ENCODE measurements at regions not wholly inside any gene's neighbourhood (a gene's known extent, or its start where the extent isn't known, plus 50 kb on each side); places are given as distances from the start of the nearest gene placed in this dataset.

GRCh38 chr2:168355121-168355520, 101.0 kb upstream of the CERS6 start:
- intact Hi-C loops (cut with DNase I; ENCODE audit: low total_unique reads) = no loop called here
- Histone ChIP-seq H3K36me3 (ENCODE audit: low read depth, missing control alignments) (no peaks in the 10 kb centered on the region), H3K9me3 (no peaks in the 10 kb centered on the region), H3K4me1 (no peaks in the 10 kb centered on the region), H3K4me3 (no peak overlapping the region), H3K27me3 (no peaks in the 10 kb centered on the region), H3K27ac (no peak overlapping the region)
- DNase-seq = no peak
- no peak for TF ChIP-seq CTCF (IDR thresholded peaks at IDR 0.05)
- TF ChIP-seq POLR2A (IDR thresholded peaks at IDR 0.05) = no peak
- 64 to 74% methylated on average over 2 of the region's 2 CpGs for WGBS, 2 donors

- H3K4me1 ChIP-seq = no peaks in the 10 kb centered on the region
- no peak for DNase-seq
- intact Hi-C loops (cut with DNase I; ENCODE audit: low total_unique reads) = no loop called here
- no peaks in the 10 kb centered on the region for H3K27me3 ChIP-seq
- H3K27ac ChIP-seq = no peak overlapping the region
- no peak overlapping the region for H3K4me3 ChIP-seq
- WGBS, 2 donors = 58 to 74% methylated on average over 5 of the region's 5 CpGs
- H3K36me3 ChIP-seq (ENCODE audit: low read depth, missing control alignments) = no peaks in the 10 kb centered on the region
- H3K9me3 ChIP-seq = no peaks in the 10 kb centered on the region
- TF ChIP-seq CTCF (IDR thresholded peaks at IDR 0.05) (no peak), POLR2A (IDR thresholded peaks at IDR 0.05) (no peak)
Measured at GRCh38 chr2:168355779-168356476, 100.1 kb upstream of the CERS6 start.

GRCh38 chr2:168356477-168356835, 99.6 kb upstream of the CERS6 start:
- Histone ChIP-seq H3K27me3 (no peaks in the 10 kb centered on the region), H3K9me3 (no peaks in the 10 kb centered on the region), H3K4me3 (no peak overlapping the region), H3K27ac (no peak overlapping the region), H3K4me1 (no peaks in the 10 kb centered on the region), H3K36me3 (ENCODE audit: low read depth, missing control alignments) (no peaks in the 10 kb centered on the region)
- intact Hi-C loops (cut with DNase I; ENCODE audit: low total_unique reads) = no loop called here
- WGBS, 2 donors = 66 to 86% methylated on average over 2 of the region's 2 CpGs
- no peak for TF ChIP-seq POLR2A (IDR thresholded peaks at IDR 0.05)
- TF ChIP-seq CTCF (IDR thresholded peaks at IDR 0.05) = no peak
- no peak for DNase-seq

- Histone ChIP-seq H3K27me3 (no peaks in the 10 kb centered on the region), H3K36me3 (ENCODE audit: low read depth, missing control alignments) (no peaks in the 10 kb centered on the region), H3K4me1 (no peaks in the 10 kb centered on the region), H3K4me3 (no peak overlapping the region), H3K9me3 (no peaks in the 10 kb centered on the region), H3K27ac (no peak overlapping the region)
- no peak for DNase-seq
- TF ChIP-seq POLR2A (IDR thresholded peaks at IDR 0.05) (no peak), CTCF (IDR thresholded peaks at IDR 0.05) (no peak)
- 91 to 92% methylated on average over 3 of the region's 3 CpGs for WGBS, 2 donors
- intact Hi-C loops (cut with DNase I; ENCODE audit: low total_unique reads) = no loop called here
Measured at GRCh38 chr2:168357797-168358472, 98.1 kb upstream of the CERS6 start.

GRCh38 chr2:168359082-168359481, 97.0 kb upstream of the CERS6 start:
- H3K4me3 ChIP-seq = no peak overlapping the region
- H3K27ac ChIP-seq = no peak overlapping the region
- WGBS, 2 donors = 97 to 100% methylated on average over 1 of the region's 1 CpG
- TF ChIP-seq CTCF (IDR thresholded peaks at IDR 0.05) = no peak
- TF ChIP-seq POLR2A (IDR thresholded peaks at IDR 0.05) = no peak
- no peaks in the 10 kb centered on the region for H3K9me3 ChIP-seq
- H3K27me3 ChIP-seq = no peaks in the 10 kb centered on the region
- no peaks in the 10 kb centered on the region for H3K4me1 ChIP-seq
- DNase-seq = no peak
- no peaks in the 10 kb centered on the region for H3K36me3 ChIP-seq (ENCODE audit: low read depth, missing control alignments)
- intact Hi-C loops (cut with DNase I; ENCODE audit: low total_unique reads) = no loop called here

Measured in testis (tissue), 2 donors.